ENCODE measurements at regions not wholly inside any gene's neighbourhood (a gene's known extent, or its start where the extent isn't known, plus 50 kb on each side); places are given as distances from the start of the nearest gene placed in this dataset.

- H3K27me3 Mint-ChIP-seq, result no peaks in the 10 kb centered on the region
- POLR2A ChIA-PET, result no interaction called here
- TF ChIP-seq EZH2 (IDR thresholded peaks at IDR 0.05; ENCODE audit: borderline replicate concordance, insufficient read depth, low read depth, low read length, poor library complexity, severe bottlenecking), result no peak
- Histone ChIP-seq H4K20me1 (ENCODE audit: control insufficient read depth, insufficient read depth, low read length, poor library complexity, severe bottlenecking) (no peaks in the 10 kb centered on the region), H3K9ac (ENCODE audit: low read length) (no peak overlapping the region), H3K4me1 (ENCODE audit: control insufficient read depth in 2 of 2, insufficient read depth in 2 of 2, low read length in 2 of 2) (no peaks in the 10 kb centered on the region), H3K79me2 (ENCODE audit: control insufficient read depth, insufficient read depth, low read length) (no peaks in the 10 kb centered on the region), H3K27ac (ENCODE audit: low read length in 2 of 2) (no peak overlapping the region), H3K36me3 (replicated peaks in 1 of 2; ENCODE audit: control extremely low read depth in 1 of 2, control insufficient read depth in 1 of 2, extremely low read depth in 1 of 2, insufficient read depth in 2 of 2, low read length in 1 of 2) (no peaks in the 10 kb centered on the region), H2AFZ (ENCODE audit: insufficient read depth, low read depth, low read length, poor library complexity, severe bottlenecking) (no peak overlapping the region), H3K4me2 (replicated peaks; ENCODE audit: low read depth, low read length, poor library complexity, severe bottlenecking) (no peak overlapping the region), H3K27me3 (replicated peaks in 1 of 4; ENCODE audit: control extremely low read depth in 1 of 4, control insufficient read depth in 3 of 4, insufficient read depth in 4 of 4, low read length in 3 of 4) (no peaks in the 10 kb centered on the region), H3K9me3 (ENCODE audit: control extremely low read depth in 1 of 3, control insufficient read depth in 2 of 3, insufficient read depth in 1 of 3, low read length in 2 of 3) (no peaks in the 10 kb centered on the region), H3K4me3 (ENCODE audit: control extremely low read depth in 1 of 5, extremely low read depth in 1 of 5, insufficient read depth in 1 of 5, low read depth in 2 of 5, low read length in 4 of 5) (no peak overlapping the region)
- DNase-seq (no peak), ATAC-seq (ENCODE audit: low read depth) (no peak)
- no peak overlapping the region for H3K4me3 Mint-ChIP-seq
- H3K9me3 Mint-ChIP-seq (ENCODE audit: insufficient read depth), result no peaks in the 10 kb centered on the region
- H3K4me1 Mint-ChIP-seq, result no peaks in the 10 kb centered on the region
- CTCF ChIA-PET, result no interaction called here
- intact Hi-C loops (cut with micrococcal nuclease), result no loop called here
- H3K27ac Mint-ChIP-seq, result no peak overlapping the region
These were observed 485.7 kb downstream of the SPATA31D1 start for GRCh38 chr9:82474235-82474634.

GRCh38 chr9:82475584-82476301 lies 487.2 kb downstream of the SPATA31D1 start:
- Mint-ChIP-seq H3K4me1 (no peaks in the 10 kb centered on the region), H3K4me3 (no peak overlapping the region), H3K27me3 (no peaks in the 10 kb centered on the region), H3K9me3 (ENCODE audit: insufficient read depth) (no peaks in the 10 kb centered on the region), H3K27ac (no peak overlapping the region)
- no peaks in the 10 kb centered on the region for H3K79me2 ChIP-seq (ENCODE audit: control insufficient read depth, insufficient read depth, low read length)
- no peaks in the 10 kb centered on the region for H3K4me1 ChIP-seq (ENCODE audit: control insufficient read depth in 2 of 2, insufficient read depth in 2 of 2, low read length in 2 of 2)
- H3K9ac ChIP-seq (ENCODE audit: low read length), result no peak overlapping the region
- no peak for TF ChIP-seq EZH2 (IDR thresholded peaks at IDR 0.05; ENCODE audit: borderline replicate concordance, insufficient read depth, low read depth, low read length, poor library complexity, severe bottlenecking)
- TF ChIP-seq, protein P1, sequence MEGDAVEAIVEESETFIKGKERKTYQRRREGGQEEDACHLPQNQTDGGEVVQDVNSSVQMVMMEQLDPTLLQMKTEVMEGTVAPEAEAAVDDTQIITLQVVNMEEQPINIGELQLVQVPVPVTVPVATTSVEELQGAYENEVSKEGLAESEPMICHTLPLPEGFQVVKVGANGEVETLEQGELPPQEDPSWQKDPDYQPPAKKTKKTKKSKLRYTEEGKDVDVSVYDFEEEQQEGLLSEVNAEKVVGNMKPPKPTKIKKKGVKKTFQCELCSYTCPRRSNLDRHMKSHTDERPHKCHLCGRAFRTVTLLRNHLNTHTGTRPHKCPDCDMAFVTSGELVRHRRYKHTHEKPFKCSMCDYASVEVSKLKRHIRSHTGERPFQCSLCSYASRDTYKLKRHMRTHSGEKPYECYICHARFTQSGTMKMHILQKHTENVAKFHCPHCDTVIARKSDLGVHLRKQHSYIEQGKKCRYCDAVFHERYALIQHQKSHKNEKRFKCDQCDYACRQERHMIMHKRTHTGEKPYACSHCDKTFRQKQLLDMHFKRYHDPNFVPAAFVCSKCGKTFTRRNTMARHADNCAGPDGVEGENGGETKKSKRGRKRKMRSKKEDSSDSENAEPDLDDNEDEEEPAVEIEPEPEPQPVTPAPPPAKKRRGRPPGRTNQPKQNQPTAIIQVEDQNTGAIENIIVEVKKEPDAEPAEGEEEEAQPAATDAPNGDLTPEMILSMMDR (IDR thresholded peaks at IDR 0.05), result no peak
- no peaks in the 10 kb centered on the region for H3K36me3 ChIP-seq (replicated peaks in 1 of 2; ENCODE audit: control extremely low read depth in 1 of 2, control insufficient read depth in 1 of 2, extremely low read depth in 1 of 2, insufficient read depth in 2 of 2, low read length in 1 of 2)
- no peak overlapping the region for H3K4me2 ChIP-seq (replicated peaks; ENCODE audit: low read depth, low read length, poor library complexity, severe bottlenecking)
- no peaks in the 10 kb centered on the region for H4K20me1 ChIP-seq (ENCODE audit: control insufficient read depth, insufficient read depth, low read length, poor library complexity, severe bottlenecking)
- ATAC-seq (ENCODE audit: low read depth) (no peak), DNase-seq (no peak)
- H3K27ac ChIP-seq (ENCODE audit: low read length in 2 of 2), result no peak overlapping the region
- H2AFZ ChIP-seq (ENCODE audit: insufficient read depth, low read depth, low read length, poor library complexity, severe bottlenecking), result no peak overlapping the region
- no peak overlapping the region for H3K4me3 ChIP-seq (ENCODE audit: control extremely low read depth in 1 of 5, extremely low read depth in 1 of 5, insufficient read depth in 1 of 5, low read depth in 2 of 5, low read length in 4 of 5)
- intact Hi-C loops (cut with micrococcal nuclease), result no loop called here
- no peaks in the 10 kb centered on the region for H3K9me3 ChIP-seq (ENCODE audit: control extremely low read depth in 1 of 3, control insufficient read depth in 2 of 3, insufficient read depth in 1 of 3, low read length in 2 of 3)
- WGBS (ENCODE audit: insufficient coverage), result 100% methylated on average over 1 of the region's 4 CpGs
- no peaks in the 10 kb centered on the region for H3K27me3 ChIP-seq (replicated peaks in 1 of 4; ENCODE audit: control extremely low read depth in 1 of 4, control insufficient read depth in 3 of 4, insufficient read depth in 4 of 4, low read length in 3 of 4)
- ChIA-PET CTCF (no interaction called here), POLR2A (no interaction called here)
